T-helper 17 cell (primary cell): ENCODE measurements at regions not wholly inside any gene's neighbourhood (a gene's known extent, or its start where the extent isn't known, plus 50 kb on each side); places are given as distances from the start of the nearest gene placed in this dataset.

Experiments
- ATAC-seq: fragments of 150-1000 bp; cut with Tn5 transposase; 2 replicates; pipeline ENCODE4 v1.10.0; 2021; ENCODE audit warnings: mild to moderate bottlenecking, moderate library complexity
- DNase-seq, 3 donors: peaks; one replicate each; pipeline versions ENCODE4 v3.0.0 to v3.0.0-alpha.2; 2020 to 2021
- H3K9me3 ChIP-seq: one replicate; pipeline ENCODE4 v1.7.0; 2013; ENCODE audit warnings: low read length, mild to moderate bottlenecking; ENCODE audit not compliant: control insufficient read depth, poor library complexity, severe bottlenecking
- H3K27ac Mint-ChIP-seq: one replicate; pipeline ENCODE4 v1.8.0; 2022; ENCODE audit warnings: mild to moderate bottlenecking, moderate library complexity, mixed read lengths
- H3K27me3 Mint-ChIP-seq: one replicate; pipeline ENCODE4 v1.8.0; 2022; ENCODE audit warnings: mixed read lengths
- H3K36me3 Mint-ChIP-seq: one replicate; pipeline ENCODE4 v1.8.0; 2022; ENCODE audit warnings: low read depth, mixed read lengths
- H3K4me1 Mint-ChIP-seq: one replicate; pipeline ENCODE4 v1.8.0; 2022; ENCODE audit warnings: mild to moderate bottlenecking, mixed read lengths
- H3K4me3 Mint-ChIP-seq: one replicate; pipeline ENCODE4 v1.8.0; 2022; ENCODE audit warnings: mild to moderate bottlenecking, moderate library complexity, mixed read lengths

DNA sequence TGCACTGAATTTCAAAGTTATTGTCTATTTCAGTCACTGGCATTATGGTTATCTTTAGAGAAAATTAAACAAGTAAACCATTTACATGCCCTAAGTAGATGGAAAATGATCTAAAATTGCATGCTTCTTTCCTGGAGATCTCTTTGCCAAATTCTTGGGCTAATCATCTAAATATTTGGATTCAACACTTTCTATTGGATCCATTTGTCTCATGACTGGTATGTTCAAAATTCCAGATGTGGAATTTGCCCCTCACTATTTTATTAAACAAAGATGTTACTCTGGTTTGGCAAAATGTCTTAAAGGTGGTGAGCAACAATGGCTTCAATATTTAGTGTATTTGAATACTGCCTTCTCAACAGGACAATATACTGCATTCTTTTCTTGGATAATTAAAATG, 147.5 kb upstream of the CASK start:
- ATAC-seq (no peak), DNase-seq (no peak)
- H3K4me3 Mint-ChIP-seq = no peak overlapping the region
- H3K4me1 Mint-ChIP-seq = peaks cover 6% of the 10 kb centered on the region
- H3K27ac Mint-ChIP-seq = no peak overlapping the region
- H3K9me3 ChIP-seq = no peaks in the 10 kb centered on the region
- H3K36me3 Mint-ChIP-seq = peaks cover 4% of the 10 kb centered on the region
- H3K27me3 Mint-ChIP-seq = no peaks in the 10 kb centered on the region

DNA sequence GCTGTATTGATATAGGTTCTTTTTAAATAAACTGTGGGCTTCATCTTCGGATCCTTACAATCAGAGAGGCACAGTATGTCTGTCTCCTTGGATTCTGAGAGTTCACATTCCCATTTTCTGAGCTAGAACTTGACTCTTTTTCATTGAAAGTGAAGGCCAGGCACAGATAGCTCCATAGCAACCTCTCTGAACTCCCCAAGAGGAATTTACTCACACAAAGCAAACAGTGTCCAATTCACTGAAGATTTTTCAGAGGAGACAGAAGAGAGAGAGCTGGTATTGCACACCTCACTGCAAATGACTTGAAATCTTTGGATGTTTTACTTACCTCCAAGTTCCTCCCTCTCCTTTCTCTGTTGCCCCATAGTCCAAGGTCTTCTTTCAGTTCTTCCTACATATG, 130.9 kb upstream of the CASK start:
- ATAC-seq (no peak), DNase-seq (no peak)
- no peaks in the 10 kb centered on the region for H3K9me3 ChIP-seq
- no peak overlapping the region for H3K4me3 Mint-ChIP-seq
- H3K27me3 Mint-ChIP-seq = no peaks in the 10 kb centered on the region
- no peaks in the 10 kb centered on the region for H3K36me3 Mint-ChIP-seq
- no peaks in the 10 kb centered on the region for H3K4me1 Mint-ChIP-seq
- H3K27ac Mint-ChIP-seq = no peak overlapping the region

DNA sequence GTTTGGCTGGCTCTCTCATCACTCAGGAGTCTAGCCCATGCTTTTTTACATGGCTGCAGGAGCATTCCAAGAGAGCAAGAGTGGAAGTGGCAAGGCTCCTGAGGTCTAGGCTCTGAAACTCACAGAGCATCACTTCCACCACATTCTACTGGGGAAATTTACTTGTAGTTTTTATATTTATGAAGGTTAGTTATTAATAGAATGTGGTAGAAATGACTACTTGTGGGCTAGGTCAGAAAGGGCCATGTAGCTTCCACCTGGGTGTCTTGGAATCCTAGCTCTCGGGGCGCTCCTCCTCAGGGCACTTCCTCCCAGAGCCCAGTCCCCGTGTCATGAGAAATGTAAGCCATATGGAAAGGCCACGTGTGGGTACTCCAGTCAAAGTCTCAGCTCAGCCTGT, 127.0 kb upstream of the CASK start:
- H3K27me3 Mint-ChIP-seq = no peaks in the 10 kb centered on the region
- no peak for DNase-seq
- no peak overlapping the region for H3K4me3 Mint-ChIP-seq
- no peak for ATAC-seq
- H3K27ac Mint-ChIP-seq = no peak overlapping the region
- no peaks in the 10 kb centered on the region for H3K9me3 ChIP-seq
- no peaks in the 10 kb centered on the region for H3K36me3 Mint-ChIP-seq
- H3K4me1 Mint-ChIP-seq = no peaks in the 10 kb centered on the region

DNA sequence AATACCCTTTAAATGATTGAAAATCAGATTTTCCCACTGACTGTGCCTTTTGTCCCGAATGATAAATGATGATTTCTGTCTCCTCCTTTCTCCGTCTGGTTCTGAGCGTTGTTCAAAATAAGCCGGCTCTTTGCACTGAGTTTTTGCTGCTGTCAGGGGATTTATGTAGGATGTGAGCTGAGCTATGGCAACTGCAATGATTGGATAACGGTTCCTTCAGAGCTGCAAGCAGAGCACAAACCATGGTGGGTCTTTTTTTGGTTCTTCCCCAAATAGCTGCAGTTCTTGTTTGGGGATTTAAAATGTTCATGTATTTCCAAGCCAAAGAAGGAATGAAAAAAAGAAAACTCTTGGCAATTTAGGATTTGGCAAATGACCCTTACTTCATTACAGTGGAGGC, 124.5 kb upstream of the CASK start:
- H3K36me3 Mint-ChIP-seq = no peaks in the 10 kb centered on the region
- no peaks in the 10 kb centered on the region for H3K9me3 ChIP-seq
- no peaks in the 10 kb centered on the region for H3K4me1 Mint-ChIP-seq
- no peaks in the 10 kb centered on the region for H3K27me3 Mint-ChIP-seq
- no peak overlapping the region for H3K27ac Mint-ChIP-seq
- H3K4me3 Mint-ChIP-seq = no peak overlapping the region
- DNase-seq (no peak), ATAC-seq (no peak)

DNA sequence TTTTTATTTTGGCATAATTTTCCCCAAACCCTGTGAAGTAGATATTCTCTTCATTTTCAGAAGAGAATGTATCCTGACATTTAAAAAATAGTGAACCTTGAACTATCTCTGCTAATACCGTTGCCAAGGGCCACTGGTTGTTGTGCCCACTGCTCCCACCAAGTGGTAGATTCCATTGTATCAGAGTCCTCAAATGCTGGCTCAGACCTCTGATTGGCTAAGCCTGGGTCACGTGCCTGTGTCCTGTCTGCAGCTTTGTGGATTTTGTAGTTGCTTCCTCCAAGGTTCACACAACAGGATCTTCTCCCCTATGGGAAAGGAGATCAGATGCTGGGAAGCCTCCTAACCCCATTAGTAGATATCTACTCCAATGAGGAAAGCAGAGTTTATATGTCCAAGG, 104.8 kb upstream of the CASK start:
- Mint-ChIP-seq H3K36me3 (peaks cover 2% of the 10 kb centered on the region), H3K27ac (no peak overlapping the region), H3K4me1 (no peaks in the 10 kb centered on the region), H3K4me3 (no peak overlapping the region), H3K27me3 (no peaks in the 10 kb centered on the region)
- DNase-seq (no peak), ATAC-seq (no peak)
- H3K9me3 ChIP-seq = no peaks in the 10 kb centered on the region

DNA sequence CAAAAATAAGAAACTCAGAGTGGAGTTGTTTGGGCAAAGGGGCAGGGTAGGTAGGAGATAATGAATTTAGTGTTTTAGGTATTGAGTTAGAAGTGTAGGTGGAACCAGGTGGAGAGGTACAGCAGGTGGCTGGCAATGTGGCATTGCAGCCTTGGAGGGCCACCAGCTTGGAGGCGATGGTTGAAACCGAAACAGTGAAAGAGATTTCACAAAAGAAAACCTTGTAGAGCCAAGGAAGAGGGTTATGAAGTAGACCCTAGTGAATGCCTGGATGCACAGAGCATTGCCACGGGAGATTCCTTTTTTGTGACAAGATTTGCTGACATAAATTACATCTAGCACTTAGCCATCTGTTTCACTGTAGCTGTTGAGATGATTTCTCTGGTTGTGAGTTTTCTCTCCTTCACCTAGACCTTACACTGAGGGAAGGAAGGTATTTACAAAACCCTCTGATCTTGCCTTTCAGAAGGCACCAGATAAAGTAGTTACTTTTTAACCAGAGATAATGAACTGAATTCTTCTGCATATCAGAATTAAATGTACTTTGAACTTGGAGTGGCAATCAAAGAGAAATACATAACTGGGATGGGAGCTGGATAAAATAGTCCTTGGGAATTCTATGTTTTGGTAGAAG, 104.1 kb upstream of the CASK start:
- no peak overlapping the region for H3K27ac Mint-ChIP-seq
- no peak overlapping the region for H3K4me3 Mint-ChIP-seq
- H3K36me3 Mint-ChIP-seq = peaks cover 2% of the 10 kb centered on the region
- no peaks in the 10 kb centered on the region for H3K4me1 Mint-ChIP-seq
- DNase-seq = no peak
- H3K27me3 Mint-ChIP-seq = no peaks in the 10 kb centered on the region
- ATAC-seq = no peak
- H3K9me3 ChIP-seq = no peaks in the 10 kb centered on the region

DNA sequence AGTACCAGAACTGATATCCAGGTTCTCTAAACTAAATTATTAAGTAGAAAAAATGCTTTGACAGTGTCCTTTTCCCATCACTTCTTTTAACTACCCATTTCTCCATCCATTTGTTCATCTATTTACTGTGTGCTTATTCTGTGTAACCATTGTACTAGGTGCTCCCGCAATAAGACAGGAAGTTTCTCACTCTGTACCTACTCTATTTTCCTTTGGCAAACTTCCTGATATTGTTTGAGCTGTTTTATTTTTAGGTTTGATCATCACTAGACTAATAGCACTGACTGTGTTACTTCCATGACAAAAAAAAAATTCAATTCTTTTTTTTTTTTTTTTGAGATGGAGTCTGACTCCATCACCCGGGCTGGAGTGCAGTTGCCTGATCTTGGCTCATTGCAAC, 102.5 kb upstream of the CASK start:
- Mint-ChIP-seq H3K36me3 (peaks cover 2% of the 10 kb centered on the region), H3K27ac (no peak overlapping the region), H3K4me3 (no peak overlapping the region), H3K4me1 (no peaks in the 10 kb centered on the region), H3K27me3 (no peaks in the 10 kb centered on the region)
- ATAC-seq = no peak
- H3K9me3 ChIP-seq = no peaks in the 10 kb centered on the region
- no peak for DNase-seq

DNA sequence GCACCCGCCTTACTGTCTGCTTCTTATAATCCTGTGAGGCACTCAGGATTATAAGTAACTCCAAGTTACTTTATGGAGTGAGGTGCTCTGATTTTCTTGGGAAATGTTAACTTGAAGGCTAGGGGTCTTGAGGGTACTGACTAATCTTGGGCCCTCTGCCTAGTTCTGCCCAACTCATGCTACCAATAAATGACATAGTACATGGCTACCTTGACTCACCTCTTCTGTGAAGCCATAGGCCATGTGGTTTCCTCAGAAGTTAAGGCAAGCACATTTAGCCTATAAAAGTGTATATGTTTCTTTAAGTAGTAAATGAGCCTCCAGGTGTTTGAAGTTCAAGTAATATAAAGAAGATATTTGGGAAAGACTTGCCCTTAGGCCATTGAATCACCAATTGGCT, 99.8 kb upstream of the CASK start:
- Mint-ChIP-seq H3K4me1 (peaks cover 3% of the 10 kb centered on the region), H3K27ac (no peak overlapping the region), H3K27me3 (no peaks in the 10 kb centered on the region), H3K4me3 (no peak overlapping the region), H3K36me3 (no peaks in the 10 kb centered on the region)
- H3K9me3 ChIP-seq = no peaks in the 10 kb centered on the region
- no peak for ATAC-seq
- no peak for DNase-seq

DNA sequence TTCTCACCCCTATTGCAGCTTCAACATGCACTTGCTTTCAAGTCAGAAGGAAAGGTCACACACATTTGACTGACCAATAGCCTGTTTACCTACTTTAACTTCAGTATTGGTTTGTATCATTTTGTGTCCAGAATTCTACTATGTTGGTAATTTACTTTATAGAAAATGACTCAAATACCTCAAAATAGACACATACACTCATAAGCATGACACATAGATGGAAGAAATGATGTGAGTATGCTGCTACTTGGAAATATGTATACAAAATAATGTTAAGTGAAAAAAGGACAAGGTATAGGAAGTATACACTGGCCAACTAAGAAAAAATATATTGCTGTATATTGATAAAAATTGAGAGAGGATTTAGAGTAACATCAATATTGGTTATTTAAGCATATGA, 98.8 kb upstream of the CASK start:
- Mint-ChIP-seq H3K36me3 (no peaks in the 10 kb centered on the region), H3K4me1 (peaks cover 3% of the 10 kb centered on the region), H3K27ac (no peak overlapping the region), H3K27me3 (no peaks in the 10 kb centered on the region), H3K4me3 (no peak overlapping the region)
- no peak for DNase-seq
- H3K9me3 ChIP-seq = no peaks in the 10 kb centered on the region
- ATAC-seq = no peak

DNA sequence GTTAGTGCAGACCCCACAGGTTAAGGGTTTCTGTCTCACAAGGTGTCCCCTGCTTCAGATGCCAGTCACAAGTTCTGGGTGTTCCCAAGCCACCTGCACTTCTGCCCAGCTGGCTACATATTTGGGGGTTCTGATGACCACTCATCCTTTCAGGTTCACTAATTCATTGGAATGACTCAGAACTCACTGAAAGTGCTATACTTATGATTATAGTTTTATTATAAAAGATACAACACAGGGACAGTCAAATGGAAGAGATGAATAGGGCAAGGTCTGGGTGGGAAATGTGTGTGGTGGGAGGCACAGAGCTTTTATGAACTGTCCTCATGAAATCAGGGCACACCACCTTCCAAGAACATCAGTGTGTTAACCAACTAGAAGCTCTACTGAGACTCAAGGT, 97.7 kb upstream of the CASK start:
- Mint-ChIP-seq H3K4me1 (peaks cover 3% of the 10 kb centered on the region), H3K36me3 (no peaks in the 10 kb centered on the region), H3K4me3 (no peak overlapping the region), H3K27ac (no peak overlapping the region), H3K27me3 (no peaks in the 10 kb centered on the region)
- DNase-seq (no peak), ATAC-seq (no peak)
- no peaks in the 10 kb centered on the region for H3K9me3 ChIP-seq

DNA sequence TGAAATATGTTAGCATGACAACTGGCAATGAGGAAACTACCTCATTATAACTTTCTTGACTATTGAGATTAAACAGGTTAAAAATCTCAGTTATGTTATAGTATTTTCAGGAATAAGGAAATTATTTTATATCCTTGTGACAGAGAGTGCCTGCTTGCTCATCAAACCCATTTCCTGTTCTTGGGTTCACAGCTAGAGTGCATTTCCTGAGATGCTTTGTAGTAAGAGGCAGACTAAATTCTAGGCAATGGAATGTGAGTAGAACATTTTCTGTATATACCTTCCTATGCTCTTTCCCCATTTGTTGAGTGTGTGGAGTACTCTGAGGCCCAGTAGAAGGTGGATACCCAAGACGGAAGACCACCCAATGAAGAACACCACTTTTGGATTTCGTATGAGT, 96.9 kb upstream of the CASK start:
- Mint-ChIP-seq H3K4me3 (no peak overlapping the region), H3K4me1 (peaks cover 3% of the 10 kb centered on the region), H3K27me3 (no peaks in the 10 kb centered on the region), H3K27ac (no peak overlapping the region), H3K36me3 (no peaks in the 10 kb centered on the region)
- no peak for ATAC-seq
- no peak for DNase-seq
- no peaks in the 10 kb centered on the region for H3K9me3 ChIP-seq

DNA sequence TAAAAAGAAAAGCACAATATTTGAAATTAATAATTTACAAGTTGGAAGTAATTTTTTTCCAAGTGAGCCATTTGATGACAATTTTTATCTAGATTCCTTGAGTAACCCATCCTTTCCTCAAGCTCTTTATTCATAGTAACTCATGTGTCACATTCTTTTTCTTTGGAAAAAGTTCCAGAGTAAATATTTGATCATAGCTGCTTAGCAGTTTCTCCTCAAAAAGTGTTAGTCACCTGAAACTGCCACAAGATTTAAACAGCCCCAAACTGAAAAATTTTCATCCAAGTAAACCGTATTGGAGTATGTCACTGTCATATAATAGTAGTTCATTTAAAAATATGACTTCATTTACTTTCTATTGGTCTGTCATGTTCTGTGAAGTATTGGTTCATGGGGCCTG, 94.6 kb upstream of the CASK start:
- peaks cover 3% of the 10 kb centered on the region for H3K4me1 Mint-ChIP-seq

DNA sequence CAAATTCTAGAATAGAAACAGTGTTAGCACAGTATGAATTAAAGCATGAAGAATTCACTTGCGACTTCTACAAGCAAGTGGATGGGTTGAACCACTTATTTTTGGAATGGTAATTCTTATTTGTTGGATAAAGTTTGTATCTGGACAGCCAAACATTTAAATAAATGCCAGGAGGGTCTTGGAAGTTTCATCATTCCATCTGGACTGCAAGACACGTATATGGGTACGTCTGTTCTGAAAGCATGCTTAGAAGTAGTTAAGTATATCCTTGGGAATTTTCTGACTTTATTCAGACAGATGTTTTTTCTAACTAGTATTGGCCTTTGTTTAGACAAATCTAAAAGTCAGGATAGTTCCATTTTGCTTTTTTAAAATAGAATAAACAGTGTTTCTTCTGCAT, 77.5 kb upstream of the CASK start:
- no peaks in the 10 kb centered on the region for H3K9me3 ChIP-seq
- ATAC-seq (no peak), DNase-seq (no peak)
- H3K36me3 Mint-ChIP-seq = no peaks in the 10 kb centered on the region
- H3K27me3 Mint-ChIP-seq = no peaks in the 10 kb centered on the region
- no peak overlapping the region for H3K4me3 Mint-ChIP-seq
- H3K27ac Mint-ChIP-seq = no peak overlapping the region
- H3K4me1 Mint-ChIP-seq = no peaks in the 10 kb centered on the region

More for the DNA sequence above, 94.6 kb upstream of the CASK start:
- Mint-ChIP-seq H3K4me3 (no peak overlapping the region), H3K36me3 (no peaks in the 10 kb centered on the region), H3K27me3 (no peaks in the 10 kb centered on the region), H3K27ac (no peak overlapping the region)
- ATAC-seq (no peak), DNase-seq (no peak)
- no peaks in the 10 kb centered on the region for H3K9me3 ChIP-seq

DNA sequence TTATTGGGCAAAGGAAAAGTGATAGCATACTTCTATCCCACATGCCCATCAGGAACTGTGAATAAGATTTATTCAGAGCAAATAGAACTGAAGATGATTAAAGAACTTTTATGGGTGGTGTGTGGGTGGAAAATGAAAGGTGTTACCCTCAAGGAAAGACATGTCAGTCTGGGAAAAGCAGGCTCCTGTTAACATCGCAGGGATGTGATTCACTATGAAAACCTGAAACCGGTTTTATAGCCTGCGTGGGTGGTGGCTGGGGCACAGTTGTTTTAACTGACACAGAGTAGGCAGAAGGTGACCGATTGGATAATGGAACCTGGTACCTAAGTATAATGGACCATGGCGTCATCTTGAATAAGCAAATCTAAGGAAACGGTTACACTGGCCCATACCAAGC, 61.3 kb upstream of the CASK start:
- Mint-ChIP-seq H3K4me1 (no peaks in the 10 kb centered on the region), H3K27me3 (peaks cover under 1% of the 10 kb centered on the region), H3K36me3 (no peaks in the 10 kb centered on the region), H3K4me3 (no peak overlapping the region), H3K27ac (no peak overlapping the region)
- ATAC-seq (no peak), DNase-seq (no peak)
- no peaks in the 10 kb centered on the region for H3K9me3 ChIP-seq
